Cardiac muscle cell (in vitro differentiated cells and primary cell): ENCODE measurements at regions not wholly inside any gene's neighbourhood (a gene's known extent, or its start where the extent isn't known, plus 50 kb on each side); places are given as distances from the start of the nearest gene placed in this dataset.

ENCODE experiments used
- DNase-seq, 2 donors: peaks; one replicate each; pipeline versions ENCODE4 v3.0.0 to v3.0.0-alpha.2; 2010 to 2017; ENCODE audit warnings: low read depth in 1 of 2, low spot score in 1 of 2
- H3K27ac ChIP-seq: fragments of 200-600 bp; sonication (generic); 2 replicates; pipeline ENCODE4 v1.5.1; 2016
- H3K27me3 ChIP-seq: fragments of 200-600 bp; sonication (generic); 2 replicates; pipeline ENCODE4 v1.6.0; 2016; ENCODE audit warnings: control low read depth
- H3K36me3 ChIP-seq: fragments of 200-600 bp; sonication (generic); 2 replicates; pipeline ENCODE4 v1.5.1; 2016; ENCODE audit warnings: control low read depth
- H3K4me1 ChIP-seq: fragments of 200-600 bp; sonication (generic); 2 replicates; pipeline ENCODE4 v1.8.1; 2017; ENCODE audit warnings: low read depth, mild to moderate bottlenecking, mixed run types
- H3K4me3 ChIP-seq: fragments of 200-600 bp; sonication (generic); 2 replicates; pipeline ENCODE4 v1.5.1; 2016; ENCODE audit warnings: mild to moderate bottlenecking
- H3K9me3 ChIP-seq: fragments of 200-600 bp; sonication (generic); 2 replicates; pipeline ENCODE4 v1.5.1; 2017; ENCODE audit warnings: low read depth, mild to moderate bottlenecking, control low read depth
- CTCF ChIP-seq: IDR thresholded peaks from 2 replicates; pipeline ENCODE4 v1.5.1; 2012; ENCODE audit warnings: low read depth, mild to moderate bottlenecking, low read length

GRCh38 chr2:41803361-41803760 lies 244.5 kb upstream of the PKDCC start:
- no peak for DNase-seq
- TF ChIP-seq CTCF = no peak
- no peaks in the 10 kb centered on the region for H3K9me3 ChIP-seq
- H3K36me3 ChIP-seq = no peaks in the 10 kb centered on the region
- H3K27ac ChIP-seq = no peak overlapping the region
- H3K27me3 ChIP-seq = no peaks in the 10 kb centered on the region
- no peak overlapping the region for H3K4me3 ChIP-seq
- H3K4me1 ChIP-seq = no peaks in the 10 kb centered on the region

- Histone ChIP-seq H3K36me3 (no peaks in the 10 kb centered on the region), H3K4me1 (no peaks in the 10 kb centered on the region), H3K4me3 (no peak overlapping the region), H3K27ac (no peak overlapping the region), H3K27me3 (no peaks in the 10 kb centered on the region), H3K9me3 (no peaks in the 10 kb centered on the region)
- DNase-seq = no peak
- TF ChIP-seq CTCF = no peak
Observed at GRCh38 chr2:41806286-41806685, 241.5 kb upstream of the PKDCC start.

GRCh38 chr2:41821167-41821566 lies 226.7 kb upstream of the PKDCC start:
- H3K27ac ChIP-seq = no peak overlapping the region
- no peak for DNase-seq
- H3K9me3 ChIP-seq = no peaks in the 10 kb centered on the region
- H3K27me3 ChIP-seq = peaks cover 17% of the 10 kb centered on the region
- H3K4me1 ChIP-seq = no peaks in the 10 kb centered on the region
- TF ChIP-seq CTCF = no peak
- no peak overlapping the region for H3K4me3 ChIP-seq
- no peaks in the 10 kb centered on the region for H3K36me3 ChIP-seq

- no peak overlapping the region for H3K27ac ChIP-seq
- peaks cover 13% of the 10 kb centered on the region for H3K27me3 ChIP-seq
- no peaks in the 10 kb centered on the region for H3K36me3 ChIP-seq
- TF ChIP-seq CTCF = no peak
- no peaks in the 10 kb centered on the region for H3K4me1 ChIP-seq
- DNase-seq = no peak
- no peaks in the 10 kb centered on the region for H3K9me3 ChIP-seq
- no peak overlapping the region for H3K4me3 ChIP-seq
Observed at GRCh38 chr2:41826921-41827320, 220.9 kb upstream of the PKDCC start.

- Histone ChIP-seq H3K27me3 (peaks cover 10% of the 10 kb centered on the region), H3K36me3 (no peaks in the 10 kb centered on the region), H3K4me3 (no peak overlapping the region), H3K4me1 (no peaks in the 10 kb centered on the region), H3K9me3 (no peaks in the 10 kb centered on the region), H3K27ac (no peak overlapping the region)
- no peak for TF ChIP-seq CTCF
- no peak for DNase-seq
Observed at GRCh38 chr2:41827354-41827971, 220.4 kb upstream of the PKDCC start.
